GM23338 (cell line): ENCODE measurements at regions not wholly inside any gene's neighbourhood (a gene's known extent, or its start where the extent isn't known, plus 50 kb on each side); places are given as distances from the start of the nearest gene placed in this dataset.

Experiments
- ATAC-seq: fragments of 200-7000 bp; cut with Tn5 transposase; 3 replicates; pipeline ENCODE4 v1.9.1; 2020
- DNase-seq: peaks from one replicate; pipeline ENCODE4 v3.0.0-alpha.2; 2015; ENCODE audit warnings: low spot score
- H2AFZ ChIP-seq: fragments of 200-600 bp; sonication (generic); 2 replicates; pipeline ENCODE4 v1.8.0; 2016; ENCODE audit warnings: antibody characterized with exemption, mild to moderate bottlenecking, moderate library complexity
- H3F3A ChIP-seq: fragments of 200-600 bp; sonication (generic); replicated peaks from 2 replicates; pipeline ENCODE4 v1.8.0; 2017; ENCODE audit warnings: antibody characterized with exemption, mixed run types, low read depth
- H3K27ac ChIP-seq: fragments of 200-600 bp; sonication (generic); 2 replicates; pipeline ENCODE4 v1.6.1; 2016; ENCODE audit warnings: low read depth
- H3K27me3 ChIP-seq: fragments of 200-600 bp; sonication (generic); 2 replicates; pipeline ENCODE4 v1.8.0; 2016; ENCODE audit warnings: mild to moderate bottlenecking, mixed run types, moderate library complexity; ENCODE audit not compliant: insufficient read depth
- H3K36me3 ChIP-seq: fragments of 200-600 bp; sonication (generic); 2 replicates; pipeline ENCODE4 v1.8.0; 2016; ENCODE audit warnings: mild to moderate bottlenecking; ENCODE audit not compliant: insufficient read depth
- H3K4me1 ChIP-seq: fragments of 200-600 bp; sonication (generic); 2 replicates; pipeline ENCODE4 v1.8.0; 2016; ENCODE audit warnings: mild to moderate bottlenecking, moderate library complexity; ENCODE audit not compliant: insufficient read depth
- H3K4me2 ChIP-seq: fragments of 200-600 bp; sonication (generic); 2 replicates; pipeline ENCODE4 v1.7.1; 2017; ENCODE audit warnings: mixed run types
- H3K4me3 ChIP-seq: fragments of 200-600 bp; sonication (generic); 2 replicates; pipeline ENCODE4 v1.6.1; 2016; ENCODE audit warnings: mixed run types
- H3K79me2 ChIP-seq: fragments of 200-600 bp; sonication (generic); replicated peaks from 2 replicates; pipeline ENCODE4 v1.8.0; 2017; ENCODE audit warnings: mild to moderate bottlenecking; ENCODE audit not compliant: insufficient read depth
- H3K9me2 ChIP-seq: fragments of 200-600 bp; sonication (generic); 2 replicates; pipeline ENCODE4 v1.8.0; 2017; ENCODE audit not compliant: insufficient read depth
- H4K20me1 ChIP-seq: fragments of 200-600 bp; sonication (generic); replicated peaks from 2 replicates; pipeline ENCODE4 v1.8.0; 2017; ENCODE audit warnings: mild to moderate bottlenecking; ENCODE audit not compliant: insufficient read depth
- H3K27ac Mint-ChIP-seq: 2 replicates; pipeline ENCODE4 v1.8.0; 2020; ENCODE audit warnings: inconsistent platforms, mild to moderate bottlenecking, moderate library complexity, mixed read lengths
- H3K27me3 Mint-ChIP-seq: 3 replicates; pipeline ENCODE4 v1.8.0; 2022; ENCODE audit warnings: low read depth, mild to moderate bottlenecking, moderate library complexity, mixed read lengths, inconsistent platforms; ENCODE audit not compliant: insufficient read depth, poor library complexity
- H3K36me3 Mint-ChIP-seq: 3 replicates; pipeline ENCODE4 v1.8.0; 2021; ENCODE audit warnings: low read depth, mild to moderate bottlenecking, inconsistent platforms, moderate library complexity, mixed read lengths
- H3K4me1 Mint-ChIP-seq: 3 replicates; pipeline ENCODE4 v1.8.0; 2020; ENCODE audit warnings: mild to moderate bottlenecking, inconsistent platforms, mixed read lengths
- H3K4me3 Mint-ChIP-seq: 3 replicates; pipeline ENCODE4 v1.8.0; 2021; ENCODE audit warnings: moderate library complexity, mild to moderate bottlenecking, inconsistent platforms, mixed read lengths
- H3K9me3 Mint-ChIP-seq: 3 replicates; pipeline ENCODE4 v1.8.0; 2020; ENCODE audit warnings: moderate library complexity, mild to moderate bottlenecking, inconsistent platforms, mixed read lengths
- CREB1 ChIP-seq: fragments of 250-450 bp; sonication (Bioruptor Pico); IDR thresholded peaks from 2 replicates; pipeline ENCODE4 v1.5.0; 2020; ENCODE audit warnings: low read depth, mild to moderate bottlenecking, moderate library complexity
- EZH2 ChIP-seq: fragments of 200-600 bp; sonication (generic); IDR thresholded peaks from one replicate; pipeline ENCODE4 v1.8.0; 2017; ENCODE audit warnings: antibody characterized with exemption, mild to moderate bottlenecking, low read depth; ENCODE audit not compliant: unreplicated experiment
- EZH2phosphoT487 ChIP-seq: fragments of 200-600 bp; sonication (generic); IDR thresholded peaks from one replicate; pipeline ENCODE4 v1.8.1; 2018; ENCODE audit warnings: antibody characterized with exemption; ENCODE audit not compliant: unreplicated experiment
- JUNB ChIP-seq: IDR thresholded peaks from one replicate; pipeline ENCODE4 v1.6.1; 2016; ENCODE audit warnings: antibody characterized with exemption; ENCODE audit not compliant: unreplicated experiment
- NANOG ChIP-seq: IDR thresholded peaks from 2 replicates; pipeline ENCODE4 v1.6.1; 2016; ENCODE audit warnings: antibody characterized with exemption, borderline replicate concordance
- POLR2AphosphoS5 ChIP-seq: IDR thresholded peaks from 2 replicates; pipeline ENCODE4 v1.6.1; 2016; ENCODE audit warnings: antibody characterized with exemption, low read depth
- STAT1 ChIP-seq: IDR thresholded peaks from one replicate; pipeline ENCODE4 v1.6.1; 2016; ENCODE audit warnings: antibody characterized with exemption; ENCODE audit not compliant: unreplicated experiment
- ZNF114 ChIP-seq: fragments of 250-450 bp; sonication (Bioruptor Pico); IDR thresholded peaks from 2 replicates; pipeline ENCODE4 v1.5.0; 2020; ENCODE audit warnings: mild to moderate bottlenecking, moderate library complexity
- ZNF331 ChIP-seq: fragments of 250-450 bp; sonication (Bioruptor Pico); IDR thresholded peaks from 2 replicates; pipeline ENCODE4 v1.5.0; 2020; ENCODE audit warnings: low read depth, mild to moderate bottlenecking, moderate library complexity
- TF ChIP-seq, protein P1 (sequence below), 2 experiments: fragments of 200-600 bp in 1 of 2; sonication (generic) in 1 of 2; conservative IDR thresholded peaks; 2 replicates each; pipeline versions ENCODE4 v1.5.1 to v1.6.1; 2016 to 2017; ENCODE audit warnings: antibody characterized with exemption in 2 of 2, low read depth in 2 of 2, mild to moderate bottlenecking in 2 of 2, moderate library complexity in 1 of 2
- TF ChIP-seq, protein P2 (sequence below): IDR thresholded peaks from one replicate; pipeline ENCODE4 v1.6.1; 2018; ENCODE audit warnings: antibody characterized with exemption; ENCODE audit not compliant: unreplicated experiment
- TF ChIP-seq, protein P3 (sequence below): fragments of 250-450 bp; sonication (Bioruptor Pico); IDR thresholded peaks from 2 replicates; pipeline ENCODE4 v1.5.0; 2020; ENCODE audit warnings: mild to moderate bottlenecking, moderate library complexity

DNA sequence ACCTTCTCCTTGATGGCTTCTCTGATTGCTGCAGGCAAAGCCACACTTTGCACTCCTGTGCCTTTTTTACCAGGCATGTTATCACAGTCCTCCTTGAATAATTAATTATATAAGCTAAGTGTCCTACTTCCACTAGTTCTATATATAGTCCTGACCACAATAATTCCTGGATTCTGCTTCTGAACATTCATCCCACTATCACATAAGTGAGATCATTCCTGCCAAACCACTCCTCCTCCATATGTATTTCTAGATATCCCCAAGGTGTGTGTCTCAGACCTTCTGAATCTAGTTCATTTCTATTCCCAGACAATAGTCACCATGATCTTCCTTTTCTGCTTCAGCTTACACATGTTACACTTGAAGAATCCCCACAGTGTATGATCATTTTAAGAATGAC lies 1237.5 kb upstream of the MAP3K7 start:
- Mint-ChIP-seq H3K27me3 (no peaks in the 10 kb centered on the region), H3K36me3 (no peaks in the 10 kb centered on the region), H3K27ac (no peak overlapping the region), H3K9me3 (no peaks in the 10 kb centered on the region; the same call in 2 of the 3 replicates), H3K4me1 (no peaks in the 10 kb centered on the region), H3K4me3 (no peak overlapping the region)
- Histone ChIP-seq H3K36me3 (no peaks in the 10 kb centered on the region), H3F3A (no peaks in the 10 kb centered on the region), H3K9me2 (no peaks in the 10 kb centered on the region), H4K20me1 (no peaks in the 10 kb centered on the region), H3K4me3 (no peak overlapping the region), H3K27me3 (no peaks in the 10 kb centered on the region), H3K4me2 (no peak overlapping the region), H3K27ac (no peak overlapping the region), H3K4me1 (no peaks in the 10 kb centered on the region), H3K79me2 (no peaks in the 10 kb centered on the region), H2AFZ (no peak overlapping the region)
- ATAC-seq (no peak), DNase-seq (no peak)
- TF ChIP-seq, protein P1, sequence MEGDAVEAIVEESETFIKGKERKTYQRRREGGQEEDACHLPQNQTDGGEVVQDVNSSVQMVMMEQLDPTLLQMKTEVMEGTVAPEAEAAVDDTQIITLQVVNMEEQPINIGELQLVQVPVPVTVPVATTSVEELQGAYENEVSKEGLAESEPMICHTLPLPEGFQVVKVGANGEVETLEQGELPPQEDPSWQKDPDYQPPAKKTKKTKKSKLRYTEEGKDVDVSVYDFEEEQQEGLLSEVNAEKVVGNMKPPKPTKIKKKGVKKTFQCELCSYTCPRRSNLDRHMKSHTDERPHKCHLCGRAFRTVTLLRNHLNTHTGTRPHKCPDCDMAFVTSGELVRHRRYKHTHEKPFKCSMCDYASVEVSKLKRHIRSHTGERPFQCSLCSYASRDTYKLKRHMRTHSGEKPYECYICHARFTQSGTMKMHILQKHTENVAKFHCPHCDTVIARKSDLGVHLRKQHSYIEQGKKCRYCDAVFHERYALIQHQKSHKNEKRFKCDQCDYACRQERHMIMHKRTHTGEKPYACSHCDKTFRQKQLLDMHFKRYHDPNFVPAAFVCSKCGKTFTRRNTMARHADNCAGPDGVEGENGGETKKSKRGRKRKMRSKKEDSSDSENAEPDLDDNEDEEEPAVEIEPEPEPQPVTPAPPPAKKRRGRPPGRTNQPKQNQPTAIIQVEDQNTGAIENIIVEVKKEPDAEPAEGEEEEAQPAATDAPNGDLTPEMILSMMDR (conservative IDR thresholded peaks at IDR 0.05; ENCODE audit: low read depth in 2 of 2): no peak
- TF ChIP-seq STAT1 (no peak), EZH2phosphoT487 (no peak), EZH2 (no peak), ZNF114 (CRISPR knock-in tag) (no peak), NANOG (no peak), CREB1 (CRISPR knock-in tag) (no peak), ZNF331 (CRISPR knock-in tag) (no peak), POLR2AphosphoS5 (no peak), JUNB (no peak)
- TF ChIP-seq, protein P2, sequence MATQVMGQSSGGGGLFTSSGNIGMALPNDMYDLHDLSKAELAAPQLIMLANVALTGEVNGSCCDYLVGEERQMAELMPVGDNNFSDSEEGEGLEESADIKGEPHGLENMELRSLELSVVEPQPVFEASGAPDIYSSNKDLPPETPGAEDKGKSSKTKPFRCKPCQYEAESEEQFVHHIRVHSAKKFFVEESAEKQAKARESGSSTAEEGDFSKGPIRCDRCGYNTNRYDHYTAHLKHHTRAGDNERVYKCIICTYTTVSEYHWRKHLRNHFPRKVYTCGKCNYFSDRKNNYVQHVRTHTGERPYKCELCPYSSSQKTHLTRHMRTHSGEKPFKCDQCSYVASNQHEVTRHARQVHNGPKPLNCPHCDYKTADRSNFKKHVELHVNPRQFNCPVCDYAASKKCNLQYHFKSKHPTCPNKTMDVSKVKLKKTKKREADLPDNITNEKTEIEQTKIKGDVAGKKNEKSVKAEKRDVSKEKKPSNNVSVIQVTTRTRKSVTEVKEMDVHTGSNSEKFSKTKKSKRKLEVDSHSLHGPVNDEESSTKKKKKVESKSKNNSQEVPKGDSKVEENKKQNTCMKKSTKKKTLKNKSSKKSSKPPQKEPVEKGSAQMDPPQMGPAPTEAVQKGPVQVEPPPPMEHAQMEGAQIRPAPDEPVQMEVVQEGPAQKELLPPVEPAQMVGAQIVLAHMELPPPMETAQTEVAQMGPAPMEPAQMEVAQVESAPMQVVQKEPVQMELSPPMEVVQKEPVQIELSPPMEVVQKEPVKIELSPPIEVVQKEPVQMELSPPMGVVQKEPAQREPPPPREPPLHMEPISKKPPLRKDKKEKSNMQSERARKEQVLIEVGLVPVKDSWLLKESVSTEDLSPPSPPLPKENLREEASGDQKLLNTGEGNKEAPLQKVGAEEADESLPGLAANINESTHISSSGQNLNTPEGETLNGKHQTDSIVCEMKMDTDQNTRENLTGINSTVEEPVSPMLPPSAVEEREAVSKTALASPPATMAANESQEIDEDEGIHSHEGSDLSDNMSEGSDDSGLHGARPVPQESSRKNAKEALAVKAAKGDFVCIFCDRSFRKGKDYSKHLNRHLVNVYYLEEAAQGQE: no peak
- TF ChIP-seq, protein P3, sequence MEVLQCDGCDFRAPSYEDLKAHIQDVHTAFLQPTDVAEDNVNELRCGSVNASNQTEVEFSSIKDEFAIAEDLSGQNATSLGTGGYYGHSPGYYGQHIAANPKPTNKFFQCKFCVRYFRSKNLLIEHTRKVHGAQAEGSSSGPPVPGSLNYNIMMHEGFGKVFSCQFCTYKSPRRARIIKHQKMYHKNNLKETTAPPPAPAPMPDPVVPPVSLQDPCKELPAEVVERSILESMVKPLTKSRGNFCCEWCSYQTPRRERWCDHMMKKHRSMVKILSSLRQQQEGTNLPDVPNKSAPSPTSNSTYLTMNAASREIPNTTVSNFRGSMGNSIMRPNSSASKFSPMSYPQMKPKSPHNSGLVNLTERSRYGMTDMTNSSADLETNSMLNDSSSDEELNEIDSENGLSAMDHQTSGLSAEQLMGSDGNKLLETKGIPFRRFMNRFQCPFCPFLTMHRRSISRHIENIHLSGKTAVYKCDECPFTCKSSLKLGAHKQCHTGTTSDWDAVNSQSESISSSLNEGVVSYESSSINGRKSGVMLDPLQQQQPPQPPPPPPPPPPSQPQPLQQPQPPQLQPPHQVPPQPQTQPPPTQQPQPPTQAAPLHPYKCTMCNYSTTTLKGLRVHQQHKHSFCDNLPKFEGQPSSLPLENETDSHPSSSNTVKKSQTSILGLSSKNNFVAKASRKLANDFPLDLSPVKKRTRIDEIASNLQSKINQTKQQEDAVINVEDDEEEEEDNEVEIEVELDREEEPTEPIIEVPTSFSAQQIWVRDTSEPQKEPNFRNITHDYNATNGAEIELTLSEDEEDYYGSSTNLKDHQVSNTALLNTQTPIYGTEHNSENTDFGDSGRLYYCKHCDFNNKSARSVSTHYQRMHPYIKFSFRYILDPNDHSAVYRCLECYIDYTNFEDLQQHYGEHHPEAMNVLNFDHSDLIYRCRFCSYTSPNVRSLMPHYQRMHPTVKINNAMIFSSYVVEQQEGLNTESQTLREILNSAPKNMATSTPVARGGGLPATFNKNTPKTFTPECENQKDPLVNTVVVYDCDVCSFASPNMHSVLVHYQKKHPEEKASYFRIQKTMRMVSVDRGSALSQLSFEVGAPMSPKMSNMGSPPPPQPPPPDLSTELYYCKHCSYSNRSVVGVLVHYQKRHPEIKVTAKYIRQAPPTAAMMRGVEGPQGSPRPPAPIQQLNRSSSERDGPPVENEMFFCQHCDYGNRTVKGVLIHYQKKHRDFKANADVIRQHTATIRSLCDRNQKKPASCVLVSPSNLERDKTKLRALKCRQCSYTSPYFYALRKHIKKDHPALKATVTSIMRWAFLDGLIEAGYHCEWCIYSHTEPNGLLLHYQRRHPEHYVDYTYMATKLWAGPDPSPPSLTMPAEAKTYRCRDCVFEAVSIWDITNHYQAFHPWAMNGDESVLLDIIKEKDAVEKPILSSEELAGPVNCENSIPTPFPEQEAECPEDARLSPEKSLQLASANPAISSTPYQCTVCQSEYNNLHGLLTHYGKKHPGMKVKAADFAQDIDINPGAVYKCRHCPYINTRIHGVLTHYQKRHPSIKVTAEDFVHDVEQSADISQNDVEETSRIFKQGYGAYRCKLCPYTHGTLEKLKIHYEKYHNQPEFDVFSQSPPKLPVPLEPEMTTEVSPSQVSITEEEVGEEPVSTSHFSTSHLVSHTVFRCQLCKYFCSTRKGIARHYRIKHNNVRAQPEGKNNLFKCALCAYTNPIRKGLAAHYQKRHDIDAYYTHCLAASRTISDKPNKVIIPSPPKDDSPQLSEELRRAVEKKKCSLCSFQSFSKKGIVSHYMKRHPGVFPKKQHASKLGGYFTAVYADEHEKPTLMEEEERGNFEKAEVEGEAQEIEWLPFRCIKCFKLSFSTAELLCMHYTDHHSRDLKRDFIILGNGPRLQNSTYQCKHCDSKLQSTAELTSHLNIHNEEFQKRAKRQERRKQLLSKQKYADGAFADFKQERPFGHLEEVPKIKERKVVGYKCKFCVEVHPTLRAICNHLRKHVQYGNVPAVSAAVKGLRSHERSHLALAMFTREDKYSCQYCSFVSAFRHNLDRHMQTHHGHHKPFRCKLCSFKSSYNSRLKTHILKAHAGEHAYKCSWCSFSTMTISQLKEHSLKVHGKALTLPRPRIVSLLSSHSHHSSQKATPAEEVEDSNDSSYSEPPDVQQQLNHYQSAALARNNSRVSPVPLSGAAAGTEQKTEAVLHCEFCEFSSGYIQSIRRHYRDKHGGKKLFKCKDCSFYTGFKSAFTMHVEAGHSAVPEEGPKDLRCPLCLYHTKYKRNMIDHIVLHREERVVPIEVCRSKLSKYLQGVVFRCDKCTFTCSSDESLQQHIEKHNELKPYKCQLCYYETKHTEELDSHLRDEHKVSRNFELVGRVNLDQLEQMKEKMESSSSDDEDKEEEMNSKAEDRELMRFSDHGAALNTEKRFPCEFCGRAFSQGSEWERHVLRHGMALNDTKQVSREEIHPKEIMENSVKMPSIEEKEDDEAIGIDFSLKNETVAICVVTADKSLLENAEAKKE (CRISPR knock-in tag): no peak
